ENCODE measurements at regions not wholly inside any gene's neighbourhood (a gene's known extent, or its start where the extent isn't known, plus 50 kb on each side); places are given as distances from the start of the nearest gene placed in this dataset. TPM values are rescaled to one million over a fixed set of nuclear protein-coding genes. Genes with fewer than 3 reads are reported as not detected.

- peak; percentile 29 for DNase-seq
Measured at GRCh38 chr2:71776227-71776626, 322.9 kb downstream of the DYSF start.

GRCh38 chr2:71773218-71773617, 319.9 kb downstream of the DYSF start:
- DNase-seq, result no peak

- DNase-seq, result no peak
Measured at GRCh38 chr2:71772510-71773172, 319.3 kb downstream of the DYSF start.

GRCh38 chr2:71767663-71768062, 314.3 kb downstream of the DYSF start:
- DNase-seq, result no peak

GRCh38 chr2:71759060-71759459, 305.7 kb downstream of the DYSF start:
- no peak for DNase-seq

GRCh38 chr2:71757351-71757750, 304.0 kb downstream of the DYSF start:
- DNase-seq, result no peak

GRCh38 chr2:71756280-71756906, 303.0 kb downstream of the DYSF start:
- DNase-seq, result no peak

- DNase-seq, result no peak
Measured at GRCh38 chr2:71751590-71751989, 298.2 kb downstream of the DYSF start.

- no peak for DNase-seq
Measured at GRCh38 chr2:71749671-71750101, 296.3 kb downstream of the DYSF start.

- no peak for DNase-seq
Measured at GRCh38 chr2:71748227-71748626, 294.9 kb downstream of the DYSF start.

GRCh38 chr2:71747559-71747958, 294.2 kb downstream of the DYSF start:
- DNase-seq, result peak; percentile 48

GRCh38 chr2:71746946-71747501, 293.7 kb downstream of the DYSF start:
- DNase-seq, result no peak

- no peak for DNase-seq
Measured at GRCh38 chr2:71744781-71745180, 291.4 kb downstream of the DYSF start.

GRCh38 chr2:71743995-71744675, 290.8 kb downstream of the DYSF start:
- peak; percentile 55 for DNase-seq

GRCh38 chr2:71742953-71743601, 289.7 kb downstream of the DYSF start:
- no peak for DNase-seq

GRCh38 chr2:71736986-71737385, 283.6 kb downstream of the DYSF start:
- no peak for DNase-seq

- no peak for DNase-seq
Measured at GRCh38 chr2:71736091-71736861, 282.9 kb downstream of the DYSF start.

Small RNA genes in the stretch of these regions (small RNA-seq; reads per million reads assigned to genes)
- not detected for gene RPS20P10 (ENCODE audit: low replicate concordance)

Data from tongue (tissue), 2 donors.